ENCODE measurements at regions not wholly inside any gene's neighbourhood (a gene's known extent, or its start where the extent isn't known, plus 50 kb on each side); places are given as distances from the start of the nearest gene placed in this dataset.

- DNase-seq: no peak
Observed at GRCh38 chr20:52621401-52621800, 350.8 kb upstream of the TSHZ2 start.

GRCh38 chr20:52619671-52620070 is 352.5 kb upstream of the TSHZ2 start:
- DNase-seq: no peak

- no peak for DNase-seq
Observed at GRCh38 chr20:52619101-52619500, 353.1 kb upstream of the TSHZ2 start.

GRCh38 chr20:52616629-52617028 is 355.5 kb upstream of the TSHZ2 start:
- no peak for DNase-seq

GRCh38 chr20:52614051-52614863 is 357.9 kb upstream of the TSHZ2 start:
- DNase-seq: no peak

- no peak for DNase-seq
Observed at GRCh38 chr20:52612046-52612632, 360.0 kb upstream of the TSHZ2 start.

- no peak for DNase-seq
Observed at GRCh38 chr20:52610749-52611148, 361.4 kb upstream of the TSHZ2 start.

GRCh38 chr20:52601295-52601971 is 370.7 kb upstream of the TSHZ2 start:
- no peak for DNase-seq

- no peak for DNase-seq
Observed at GRCh38 chr20:52596256-52596655, 375.9 kb upstream of the TSHZ2 start.

GRCh38 chr20:52595518-52595917 is 376.6 kb upstream of the TSHZ2 start:
- DNase-seq: no peak

GRCh38 chr20:52593654-52594053 is 378.5 kb upstream of the TSHZ2 start:
- no peak for DNase-seq

- DNase-seq: no peak
Observed at GRCh38 chr20:52592567-52592966, 379.6 kb upstream of the TSHZ2 start.

GRCh38 chr20:52590100-52590499 is 382.1 kb upstream of the TSHZ2 start:
- no peak for DNase-seq

- DNase-seq: no peak
Observed at GRCh38 chr20:52589251-52589812, 382.8 kb upstream of the TSHZ2 start.

- no peak for DNase-seq
Observed at GRCh38 chr20:52586660-52587059, 385.5 kb upstream of the TSHZ2 start.

- no peak for DNase-seq
Observed at GRCh38 chr20:52585333-52585732, 386.8 kb upstream of the TSHZ2 start.

GRCh38 chr20:52578559-52578958 is 387.0 kb upstream of the ZFP64 start:
- DNase-seq: no peak

GRCh38 chr20:52577696-52578095 is 386.1 kb upstream of the ZFP64 start:
- no peak for DNase-seq

GRCh38 chr20:52572687-52573086 is 381.1 kb upstream of the ZFP64 start:
- no peak for DNase-seq

GRCh38 chr20:52569201-52569600 is 377.6 kb upstream of the ZFP64 start:
- DNase-seq: no peak

- DNase-seq: no peak
Observed at GRCh38 chr20:52565614-52566013, 374.0 kb upstream of the ZFP64 start.

- no peak for DNase-seq
Observed at GRCh38 chr20:52564594-52564993, 373.0 kb upstream of the ZFP64 start.

GRCh38 chr20:52552181-52552872 is 360.7 kb upstream of the ZFP64 start:
- no peak for DNase-seq

Data from T-helper 2 cell (primary cell).